Left lung (tissue), 4 donors: ENCODE measurements at regions not wholly inside any gene's neighbourhood (a gene's known extent, or its start where the extent isn't known, plus 50 kb on each side); places are given as distances from the start of the nearest gene placed in this dataset.

ENCODE experiments used
- ATAC-seq: fragments of 200-7000 bp; cut with Tn5 transposase; one replicate; pipeline ENCODE4 v1.9.1; 2020; ENCODE audit warnings: moderate library complexity
- DNase-seq, 4 donors: peaks; one replicate each; pipeline ENCODE4 v3.0.0-alpha.2; 2013 to 2020
- H3K27ac ChIP-seq, 2 donors: fragments of 200-600 bp; sonication (generic) in 1 of 2; one replicate each; pipeline versions ENCODE4 v1.5.0 to v1.8.0; 2020 to 2021
- H3K27me3 ChIP-seq, 2 donors: fragments of 200-600 bp; sonication (generic) in 1 of 2; one replicate each; pipeline versions ENCODE4 v1.5.0 to v1.8.0; 2020 to 2021
- H3K36me3 ChIP-seq, 2 donors: fragments of 200-600 bp; sonication (generic) in 1 of 2; one replicate each; pipeline versions ENCODE4 v1.5.0 to v1.8.0; 2020 to 2021
- H3K4me1 ChIP-seq, 2 donors: fragments of 200-600 bp; one replicate each; pipeline ENCODE4 v1.8.0; 2021
- H3K4me3 ChIP-seq, 2 donors: fragments of 200-600 bp; sonication (generic) in 1 of 2; one replicate each; pipeline versions ENCODE4 v1.5.0 to v1.8.0; 2020 to 2021; ENCODE audit warnings: mild to moderate bottlenecking in 1 of 2
- H3K9me3 ChIP-seq, 2 donors: fragments of 200-600 bp; sonication (generic) in 1 of 2; one replicate each; pipeline versions ENCODE4 v1.5.0 to v1.8.0; 2020 to 2021
- CTCF ChIP-seq, 2 donors: fragments of 200-600 bp; sonication (generic) in 1 of 2; IDR thresholded peaks; one replicate each; pipeline versions ENCODE4 v1.5.0 to v1.8.0; 2021; ENCODE audit warnings: antibody characterized with exemption in 2 of 2
- intact Hi-C, 2 donors: fragments of 100-400 bp; cut with DNase I; formaldehyde crosslinking; loops; one replicate each; pipeline versions ENCODE4 v1.11.2 to v1.14.2; 2022
- donor health status: DM: no; HTN: yes; CAD: no.
- donor health status: DM: no; HTN: no; CAD: no.

GRCh38 chr3:109784285-109784684, 446.9 kb upstream of the DPPA4 start:
- H3K27ac ChIP-seq, result no peak overlapping the region
- DNase-seq, result no peak
- H3K4me3 ChIP-seq, result no peak overlapping the region
- H3K4me1 ChIP-seq, result no peaks in the 10 kb centered on the region
- TF ChIP-seq CTCF (IDR thresholded peaks at IDR 0.05), result no peak
- no peaks in the 10 kb centered on the region for H3K36me3 ChIP-seq
- no peak for ATAC-seq
- intact Hi-C loops, result no loop called here
- no peaks in the 10 kb centered on the region for H3K27me3 ChIP-seq
- H3K9me3 ChIP-seq, result peaks cover 0 to 8% of the 10 kb centered on the region in 2 donors

- no peaks in the 10 kb centered on the region for H3K4me1 ChIP-seq
- no peak for TF ChIP-seq CTCF (IDR thresholded peaks at IDR 0.05)
- intact Hi-C loops, result no loop called here
- no peak overlapping the region for H3K4me3 ChIP-seq
- DNase-seq (no peak), ATAC-seq (no peak)
- peaks cover 0 to under 1% of the 10 kb centered on the region in 2 donors for H3K9me3 ChIP-seq
- H3K27ac ChIP-seq, result no peak overlapping the region
- no peaks in the 10 kb centered on the region for H3K27me3 ChIP-seq
- no peaks in the 10 kb centered on the region for H3K36me3 ChIP-seq
Observed at GRCh38 chr3:109784852-109785631, 447.7 kb upstream of the DPPA4 start.

GRCh38 chr3:109803274-109803673, 465.9 kb upstream of the DPPA4 start:
- no peak for ATAC-seq
- Histone ChIP-seq H3K27me3 (no peaks in the 10 kb centered on the region), H3K4me1 (peaks cover 0 to 4% of the 10 kb centered on the region in 2 donors), H3K27ac (no peak overlapping the region), H3K9me3 (peaks cover 0 to 6% of the 10 kb centered on the region in 2 donors), H3K36me3 (no peaks in the 10 kb centered on the region), H3K4me3 (no peak overlapping the region)
- TF ChIP-seq CTCF (IDR thresholded peaks at IDR 0.05), result peak in 1 of 2 donors; percentile 16
- intact Hi-C loops, result no loop called here
- no peak for DNase-seq

GRCh38 chr3:109804697-109805096, 467.4 kb upstream of the DPPA4 start:
- peak; percentile 62 for ATAC-seq
- peaks cover 0 to 4% of the 10 kb centered on the region in 2 donors for H3K4me1 ChIP-seq
- no peak overlapping the region for H3K4me3 ChIP-seq
- no peaks in the 10 kb centered on the region for H3K36me3 ChIP-seq
- peaks cover 0 to 6% of the 10 kb centered on the region in 2 donors for H3K9me3 ChIP-seq
- TF ChIP-seq CTCF (IDR thresholded peaks at IDR 0.05), result no peak
- DNase-seq, result no peak
- no peaks in the 10 kb centered on the region for H3K27me3 ChIP-seq
- intact Hi-C loops, result no loop called here
- no peak overlapping the region for H3K27ac ChIP-seq

- intact Hi-C loops, result no loop called here
- no peak for DNase-seq
Observed at GRCh38 chr3:109806929-109807328, 469.6 kb upstream of the DPPA4 start.

More at GRCh38 chr3:109806929-109807328, 469.6 kb upstream of the DPPA4 start:
- no peaks in the 10 kb centered on the region for H3K27me3 ChIP-seq
- H3K27ac ChIP-seq, result peak overlapping the region in 1 of 2 donors; percentile 3
- H3K4me1 ChIP-seq, result peaks cover 0 to 4% of the 10 kb centered on the region in 2 donors
- H3K9me3 ChIP-seq, result no peaks in the 10 kb centered on the region
- no peaks in the 10 kb centered on the region for H3K36me3 ChIP-seq
- peak; percentile 64 for ATAC-seq
- TF ChIP-seq CTCF (IDR thresholded peaks at IDR 0.05), result no peak
- H3K4me3 ChIP-seq, result no peak overlapping the region
